Tibial nerve (tissue), 3 donors: ENCODE measurements at regions not wholly inside any gene's neighbourhood (a gene's known extent, or its start where the extent isn't known, plus 50 kb on each side); places are given as distances from the start of the nearest gene placed in this dataset.

Source experiments
- POLR2A ChIP-seq, 2 donors: fragments of 450-650 bp; IDR thresholded peaks; one replicate each; pipeline ENCODE4 v1.6.1; 2017; ENCODE audit warnings: antibody characterized with exemption in 2 of 2, mild to moderate bottlenecking in 2 of 2, moderate library complexity in 2 of 2
- TF ChIP-seq, protein P1 (sequence below), 5 experiments: fragments of 200-600 bp in 3 of 5; fragments of 450-650 bp in 2 of 5; sonication (generic) in 3 of 5; IDR thresholded peaks; one replicate each; pipeline ENCODE4 v1.5.1; 2016 to 2019; ENCODE audit warnings: antibody characterized with exemption in 5 of 5, mild to moderate bottlenecking in 3 of 5, moderate library complexity in 2 of 5

DNA sequence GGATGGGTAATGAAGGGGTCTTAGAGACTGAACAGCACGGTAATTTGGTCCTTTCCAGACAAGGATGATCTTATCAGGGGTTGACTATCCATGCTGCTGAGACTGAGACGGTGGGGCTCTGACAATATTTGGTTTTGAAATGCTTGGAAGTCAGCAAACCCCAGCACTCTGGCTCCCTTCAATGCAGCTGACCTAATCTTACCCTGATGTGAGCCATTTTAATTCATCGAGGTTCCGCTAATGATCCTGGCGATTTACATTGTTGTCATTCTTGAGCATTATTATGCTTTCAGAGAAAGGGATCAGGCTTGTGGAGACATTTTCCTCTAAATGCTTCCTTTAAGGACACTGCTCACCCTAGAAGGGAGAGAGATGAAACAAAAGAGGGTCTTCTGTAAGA is 114.6 kb upstream of the BMPER start:
- TF ChIP-seq, protein P1, sequence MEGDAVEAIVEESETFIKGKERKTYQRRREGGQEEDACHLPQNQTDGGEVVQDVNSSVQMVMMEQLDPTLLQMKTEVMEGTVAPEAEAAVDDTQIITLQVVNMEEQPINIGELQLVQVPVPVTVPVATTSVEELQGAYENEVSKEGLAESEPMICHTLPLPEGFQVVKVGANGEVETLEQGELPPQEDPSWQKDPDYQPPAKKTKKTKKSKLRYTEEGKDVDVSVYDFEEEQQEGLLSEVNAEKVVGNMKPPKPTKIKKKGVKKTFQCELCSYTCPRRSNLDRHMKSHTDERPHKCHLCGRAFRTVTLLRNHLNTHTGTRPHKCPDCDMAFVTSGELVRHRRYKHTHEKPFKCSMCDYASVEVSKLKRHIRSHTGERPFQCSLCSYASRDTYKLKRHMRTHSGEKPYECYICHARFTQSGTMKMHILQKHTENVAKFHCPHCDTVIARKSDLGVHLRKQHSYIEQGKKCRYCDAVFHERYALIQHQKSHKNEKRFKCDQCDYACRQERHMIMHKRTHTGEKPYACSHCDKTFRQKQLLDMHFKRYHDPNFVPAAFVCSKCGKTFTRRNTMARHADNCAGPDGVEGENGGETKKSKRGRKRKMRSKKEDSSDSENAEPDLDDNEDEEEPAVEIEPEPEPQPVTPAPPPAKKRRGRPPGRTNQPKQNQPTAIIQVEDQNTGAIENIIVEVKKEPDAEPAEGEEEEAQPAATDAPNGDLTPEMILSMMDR (IDR thresholded peaks at IDR 0.05): no peak
- TF ChIP-seq POLR2A (IDR thresholded peaks at IDR 0.05): no peak
